ENCODE measurements at regions not wholly inside any gene's neighbourhood (a gene's known extent, or its start where the extent isn't known, plus 50 kb on each side); places are given as distances from the start of the nearest gene placed in this dataset.

DNA sequence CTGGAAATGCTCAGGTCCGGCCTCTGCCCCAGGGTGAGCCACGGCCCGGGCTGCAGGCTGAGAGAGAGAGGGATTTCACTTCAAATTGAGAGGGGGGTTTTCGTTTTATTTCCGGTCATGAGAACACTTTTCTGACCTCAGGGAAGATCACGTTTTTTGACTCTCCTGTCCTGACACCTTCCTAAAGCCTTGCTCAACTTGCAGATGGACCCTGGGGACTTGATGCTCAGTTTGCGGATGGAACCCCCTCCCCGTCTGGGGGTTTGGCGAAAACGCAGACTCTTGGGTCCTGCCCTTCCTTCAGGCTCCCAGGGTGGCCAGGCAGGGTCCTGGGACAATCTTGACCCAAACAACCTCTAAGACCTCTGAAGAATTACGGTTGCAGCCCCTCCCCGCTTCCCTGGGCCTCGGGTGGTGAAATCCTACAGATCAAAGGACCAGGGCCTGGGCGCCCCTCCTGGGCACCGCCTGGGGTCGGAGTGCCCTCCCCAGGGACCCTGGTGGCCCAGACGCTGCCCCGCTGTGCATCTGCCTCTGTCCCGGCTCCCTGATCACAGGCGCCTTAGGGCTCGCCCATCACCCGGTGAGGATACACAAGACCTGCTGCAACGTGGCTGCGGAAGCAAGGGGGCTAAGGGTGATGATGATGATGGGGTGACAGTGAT, 148.2 kb downstream of the ERMARD start:
- no peak overlapping the region for H3K4me3 ChIP-seq (ENCODE audit: low read depth, low read length)
- DNase-seq (ENCODE audit: low read depth) = no peak
- TF ChIP-seq, protein P1, sequence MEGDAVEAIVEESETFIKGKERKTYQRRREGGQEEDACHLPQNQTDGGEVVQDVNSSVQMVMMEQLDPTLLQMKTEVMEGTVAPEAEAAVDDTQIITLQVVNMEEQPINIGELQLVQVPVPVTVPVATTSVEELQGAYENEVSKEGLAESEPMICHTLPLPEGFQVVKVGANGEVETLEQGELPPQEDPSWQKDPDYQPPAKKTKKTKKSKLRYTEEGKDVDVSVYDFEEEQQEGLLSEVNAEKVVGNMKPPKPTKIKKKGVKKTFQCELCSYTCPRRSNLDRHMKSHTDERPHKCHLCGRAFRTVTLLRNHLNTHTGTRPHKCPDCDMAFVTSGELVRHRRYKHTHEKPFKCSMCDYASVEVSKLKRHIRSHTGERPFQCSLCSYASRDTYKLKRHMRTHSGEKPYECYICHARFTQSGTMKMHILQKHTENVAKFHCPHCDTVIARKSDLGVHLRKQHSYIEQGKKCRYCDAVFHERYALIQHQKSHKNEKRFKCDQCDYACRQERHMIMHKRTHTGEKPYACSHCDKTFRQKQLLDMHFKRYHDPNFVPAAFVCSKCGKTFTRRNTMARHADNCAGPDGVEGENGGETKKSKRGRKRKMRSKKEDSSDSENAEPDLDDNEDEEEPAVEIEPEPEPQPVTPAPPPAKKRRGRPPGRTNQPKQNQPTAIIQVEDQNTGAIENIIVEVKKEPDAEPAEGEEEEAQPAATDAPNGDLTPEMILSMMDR (conservative IDR thresholded peaks at IDR 0.05; ENCODE audit: low read depth, low read length) = no peak

DNA sequence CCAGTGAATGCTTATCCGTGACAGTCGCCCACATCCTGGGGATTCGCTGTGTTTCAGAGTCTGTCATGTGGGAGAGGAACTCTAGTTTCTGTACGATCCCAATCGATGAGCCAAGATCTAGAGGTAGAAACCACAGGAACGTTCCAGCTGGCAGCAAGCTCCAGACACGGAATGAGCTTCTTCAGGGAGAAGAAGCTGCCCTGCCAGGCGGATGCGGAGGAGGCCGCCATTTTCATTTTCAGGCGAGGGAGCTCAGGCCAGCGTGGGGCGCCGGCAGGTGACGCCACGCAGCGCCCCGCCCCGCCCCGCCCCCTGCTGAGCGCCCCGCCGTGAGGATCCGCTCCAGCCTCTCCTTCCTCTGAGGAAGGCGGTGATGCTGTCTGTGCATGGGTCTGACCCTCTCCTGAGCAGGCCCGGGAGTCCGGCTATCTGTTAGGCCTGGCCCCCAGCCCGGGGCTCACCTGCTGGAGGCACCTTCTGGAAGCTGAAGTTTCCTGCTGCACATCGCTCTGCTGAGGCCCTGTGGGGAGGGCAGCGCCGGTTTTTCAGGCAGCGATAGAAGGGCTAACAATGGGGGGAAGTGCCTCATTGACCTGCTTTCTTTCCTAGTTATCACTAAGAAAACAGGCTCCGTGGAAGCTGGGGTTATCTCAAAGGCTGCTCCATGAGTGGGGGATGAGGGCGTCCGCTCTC, 147.5 kb downstream of the ERMARD start:
- TF ChIP-seq, protein P1 (conservative IDR thresholded peaks at IDR 0.05; ENCODE audit: low read depth, low read length) = no peak
- no peak overlapping the region for H3K4me3 ChIP-seq (ENCODE audit: low read depth, low read length)
- DNase-seq (ENCODE audit: low read depth) = no peak

DNA sequence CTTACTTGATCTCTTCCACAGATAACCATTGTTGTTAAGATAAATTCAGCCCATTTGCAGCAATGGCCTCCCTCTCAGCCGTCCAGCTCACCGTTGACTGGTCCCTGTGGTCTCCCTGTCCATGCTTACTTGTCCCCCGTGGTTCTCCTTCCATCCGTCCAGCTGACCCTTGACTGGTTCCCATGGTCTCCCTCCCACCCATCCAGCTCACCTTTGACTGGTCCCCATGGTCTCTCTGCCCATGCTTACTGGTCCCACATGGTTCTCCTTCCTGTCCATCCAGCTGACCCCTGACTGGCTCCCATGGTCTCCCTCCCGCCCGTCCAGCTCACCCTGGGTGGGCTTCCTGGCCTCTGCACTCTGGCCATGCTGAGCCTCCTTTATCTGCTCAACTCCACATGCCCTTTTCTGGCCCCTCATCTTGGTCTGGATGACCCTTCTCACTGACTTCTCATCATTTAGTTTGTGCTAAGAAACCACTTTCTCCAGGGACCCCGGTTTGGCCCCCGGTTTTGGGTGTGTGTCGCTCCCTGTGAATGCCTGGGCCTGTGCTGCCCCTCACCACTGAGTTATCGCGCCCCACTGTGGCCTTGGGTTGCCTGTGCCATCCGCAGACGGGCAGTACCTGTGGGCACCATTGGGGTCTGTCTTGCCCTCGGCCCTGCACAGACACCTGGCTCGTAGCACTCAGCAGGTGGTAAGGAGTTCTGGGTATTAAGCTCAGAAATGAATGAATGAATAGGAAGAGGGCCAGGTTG, 146.4 kb downstream of the ERMARD start:
- H3K4me3 ChIP-seq (ENCODE audit: low read depth, low read length) = no peak overlapping the region
- no peak for DNase-seq (ENCODE audit: low read depth)
- TF ChIP-seq, protein P1 (conservative IDR thresholded peaks at IDR 0.05; ENCODE audit: low read depth, low read length) = no peak

DNA sequence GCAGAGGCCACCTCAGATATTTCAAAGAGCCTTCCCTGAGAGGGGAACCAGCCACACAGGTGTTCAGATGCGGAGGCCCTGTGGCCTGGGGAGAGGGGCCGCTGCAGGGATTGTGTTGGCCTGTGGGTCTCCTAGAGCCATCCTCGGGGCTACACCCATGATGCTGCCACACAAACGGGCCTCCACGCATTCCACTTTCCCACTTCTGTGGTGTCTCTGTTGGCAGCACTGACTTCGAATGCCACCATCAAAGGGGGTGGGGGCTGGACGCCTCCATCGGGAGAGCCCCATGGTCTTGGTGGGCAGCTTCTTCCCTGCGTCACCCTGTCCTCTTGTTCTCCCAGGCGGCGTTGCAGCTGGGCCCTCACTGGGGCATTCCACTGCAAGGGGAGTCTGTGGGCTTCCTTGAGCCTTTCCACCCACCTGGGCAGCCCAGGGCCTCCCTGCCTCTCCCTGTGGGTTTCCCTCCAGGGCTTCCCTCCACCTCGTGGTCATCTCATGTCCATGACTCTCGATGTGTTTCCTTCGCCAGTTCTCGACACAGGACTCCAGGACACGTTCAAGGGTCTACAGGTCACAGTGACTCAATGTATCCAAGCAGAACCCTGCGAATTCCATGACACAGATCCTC, 145.5 kb downstream of the ERMARD start:
- DNase-seq (ENCODE audit: low read depth) = no peak
- TF ChIP-seq, protein P1 (conservative IDR thresholded peaks at IDR 0.05; ENCODE audit: low read depth, low read length) = no peak
- no peak overlapping the region for H3K4me3 ChIP-seq (ENCODE audit: low read depth, low read length)

DNA sequence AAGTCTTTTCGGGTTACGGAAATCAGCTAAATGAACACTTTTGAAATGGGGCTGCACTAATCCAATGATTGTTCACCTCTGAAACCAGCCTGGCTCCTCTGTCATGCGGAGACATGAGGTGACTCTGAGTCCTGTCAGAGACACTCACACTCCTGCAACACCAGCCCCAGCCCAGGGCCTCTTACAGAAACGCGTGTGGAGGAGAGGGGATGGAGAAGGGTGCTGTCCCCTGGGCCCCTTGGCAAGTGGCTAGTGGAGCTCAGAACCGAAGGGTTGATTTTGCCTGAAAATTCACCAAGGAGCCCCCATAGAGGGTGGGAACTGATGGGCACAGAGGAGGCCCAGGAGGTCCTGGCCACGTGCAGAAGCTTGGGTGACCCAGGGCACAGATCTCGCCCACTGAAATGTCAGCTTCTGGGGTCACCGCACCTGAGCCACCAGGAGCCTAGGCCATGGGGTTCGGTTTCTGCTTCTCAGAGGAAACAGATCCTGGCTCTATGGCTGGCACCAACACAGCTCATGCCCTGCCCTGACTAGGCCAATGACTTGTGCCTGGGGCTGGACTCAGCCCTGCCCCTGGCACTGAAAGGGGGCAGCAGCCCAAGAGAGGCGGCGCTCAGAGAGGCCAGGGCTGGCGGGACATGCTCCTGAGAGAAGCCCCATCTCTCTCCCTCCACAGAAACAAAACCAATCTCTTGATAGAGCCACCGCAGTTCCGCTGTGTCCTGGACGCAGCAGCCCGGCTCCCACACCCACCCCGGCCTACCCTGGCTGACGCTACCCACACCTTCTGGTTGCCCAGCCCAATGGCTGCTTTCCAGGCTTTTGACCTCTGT, 144.7 kb downstream of the ERMARD start:
- no peak overlapping the region for H3K4me3 ChIP-seq (ENCODE audit: low read depth, low read length)

More for the DNA sequence above, 144.7 kb downstream of the ERMARD start:
- TF ChIP-seq, protein P1 (conservative IDR thresholded peaks at IDR 0.05; ENCODE audit: low read depth, low read length) = no peak
- no peak for DNase-seq (ENCODE audit: low read depth)

Measured in epithelial cell of proximal tubule (primary cell).